Caco-2 (cell line): ENCODE measurements at regions not wholly inside any gene's neighbourhood (a gene's known extent, or its start where the extent isn't known, plus 50 kb on each side); places are given as distances from the start of the nearest gene placed in this dataset.

Experiments
- BruUV-seq: library from RNA; stranded (reverse); fragments of 400-500 nt; replicated peaks from 2 replicates; lab custom pipeline; 2021; lab: Mats Ljungman, UMichigan
- CTCF ChIA-PET: fragments of 300-600 bp; sonication (Branson Sonifier 250); formaldehyde crosslinking; loops from one replicate; lab custom pipeline; 2022; ENCODE audit warnings: antibody characterized with exemption; lab: Charles Lee
- POLR2A ChIA-PET: fragments of 300-600 bp; sonication (Branson Sonifier 250); formaldehyde crosslinking; loops from one replicate; lab custom pipeline; 2022; ENCODE audit warnings: antibody characterized with exemption; lab: Charles Lee
- DNase-seq, 2 experiments: peaks; one replicate each; pipeline versions ENCODE4 v3.0.0 to v3.0.0-alpha.2; 2020 to 2022
- H3K27me3 ChIP-seq: replicated peaks from 2 replicates; pipeline ENCODE4 v1.6.0; 2011; ENCODE audit warnings: low read length; ENCODE audit not compliant: control insufficient read depth, insufficient read depth
- H3K36me3 ChIP-seq: 2 replicates; pipeline ENCODE4 v1.5.1; 2011; ENCODE audit warnings: low read length; ENCODE audit not compliant: control insufficient read depth, insufficient read depth
- H3K4me1 ChIP-seq: fragments of 250-450 bp; sonication (Bioruptor Pico); 2 replicates; pipeline ENCODE4 v1.5.1; 2020; ENCODE audit warnings: mild to moderate bottlenecking
- H3K4me3 ChIP-seq: 2 replicates; pipeline ENCODE4 v1.5.1; 2011; ENCODE audit warnings: low read depth, mild to moderate bottlenecking, control low read depth, low read length
- H3K9me3 ChIP-seq: fragments of 250-450 bp; sonication (Bioruptor Pico); 2 replicates; pipeline ENCODE4 v1.5.1; 2020; ENCODE audit warnings: mild to moderate bottlenecking, moderate library complexity
- H3K27ac Mint-ChIP-seq: one replicate; pipeline ENCODE4 v1.8.0; 2022; ENCODE audit warnings: mixed read lengths; ENCODE audit not compliant: unreplicated experiment
- H3K27me3 Mint-ChIP-seq: one replicate; pipeline ENCODE4 v1.8.0; 2022; ENCODE audit warnings: mixed read lengths; ENCODE audit not compliant: insufficient read depth, unreplicated experiment
- H3K36me3 Mint-ChIP-seq: one replicate; pipeline ENCODE4 v1.8.0; 2022; ENCODE audit warnings: mild to moderate bottlenecking, mixed read lengths; ENCODE audit not compliant: insufficient read depth, unreplicated experiment
- H3K4me1 Mint-ChIP-seq: one replicate; pipeline ENCODE4 v1.8.0; 2022; ENCODE audit warnings: low read depth, mixed read lengths; ENCODE audit not compliant: unreplicated experiment
- H3K4me3 Mint-ChIP-seq: one replicate; pipeline ENCODE4 v1.8.0; 2022; ENCODE audit warnings: mild to moderate bottlenecking, moderate library complexity, mixed read lengths; ENCODE audit not compliant: unreplicated experiment
- H3K9me3 Mint-ChIP-seq: one replicate; pipeline ENCODE4 v1.8.0; 2022; ENCODE audit warnings: mixed read lengths; ENCODE audit not compliant: unreplicated experiment
- intact Hi-C: fragments of 100-400 bp; cut with micrococcal nuclease; formaldehyde crosslinking; loops from one replicate; pipeline ENCODE4 v1.10.0; 2022; ENCODE audit not compliant: unreplicated experiment
- TF ChIP-seq, protein P1 (sequence below), 2 experiments: fragments of 200-600 bp in 1 of 2; IDR thresholded peaks; 1 replicate in 1 of 2; 2 replicates in 1 of 2; pipeline versions ENCODE4 v1.5.1 to v1.8.0; 2011 to 2022; ENCODE audit warnings: antibody characterized with exemption in 1 of 2, control low read depth in 1 of 2, inconsistent platforms in 1 of 2, low read depth in 1 of 2, low read length in 1 of 2, mild to moderate bottlenecking in 1 of 2, moderate library complexity in 1 of 2; ENCODE audit not compliant: insufficient read depth in 1 of 2, severe bottlenecking in 1 of 2, unreplicated experiment in 1 of 2

DNA sequence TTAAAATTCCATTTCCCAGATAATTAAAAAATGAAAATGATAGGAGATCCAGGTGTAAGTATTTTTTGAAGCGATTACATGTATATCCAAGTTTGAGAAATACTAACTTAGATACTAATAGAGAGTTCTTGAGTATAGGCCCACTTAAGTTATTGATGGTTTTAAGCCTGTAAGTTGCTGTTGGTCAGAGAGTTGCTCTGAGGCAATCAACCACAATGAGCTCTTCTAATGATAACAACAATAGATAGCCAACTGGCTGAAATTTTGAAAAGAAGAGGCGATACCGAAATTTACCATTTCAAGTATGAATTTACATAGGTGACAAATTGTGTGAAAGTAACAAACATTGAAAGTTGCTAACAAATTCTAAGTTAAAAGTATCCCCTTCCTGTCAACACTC is 209.5 kb downstream of the MANEA start:
- Mint-ChIP-seq H3K36me3 (no peaks in the 10 kb centered on the region), H3K9me3 (peaks cover 9% of the 10 kb centered on the region), H3K4me1 (no peaks in the 10 kb centered on the region), H3K27me3 (no peaks in the 10 kb centered on the region), H3K4me3 (no peak overlapping the region), H3K27ac (no peak overlapping the region)
- Histone ChIP-seq H3K4me1 (peaks cover 38% of the 10 kb centered on the region), H3K36me3 (no peaks in the 10 kb centered on the region; the same call in 1 of the 2 replicates), H3K4me3 (no peak overlapping the region), H3K27me3 (no peaks in the 10 kb centered on the region), H3K9me3 (no peaks in the 10 kb centered on the region)
- intact Hi-C loops = no loop called here
- TF ChIP-seq, protein P1, sequence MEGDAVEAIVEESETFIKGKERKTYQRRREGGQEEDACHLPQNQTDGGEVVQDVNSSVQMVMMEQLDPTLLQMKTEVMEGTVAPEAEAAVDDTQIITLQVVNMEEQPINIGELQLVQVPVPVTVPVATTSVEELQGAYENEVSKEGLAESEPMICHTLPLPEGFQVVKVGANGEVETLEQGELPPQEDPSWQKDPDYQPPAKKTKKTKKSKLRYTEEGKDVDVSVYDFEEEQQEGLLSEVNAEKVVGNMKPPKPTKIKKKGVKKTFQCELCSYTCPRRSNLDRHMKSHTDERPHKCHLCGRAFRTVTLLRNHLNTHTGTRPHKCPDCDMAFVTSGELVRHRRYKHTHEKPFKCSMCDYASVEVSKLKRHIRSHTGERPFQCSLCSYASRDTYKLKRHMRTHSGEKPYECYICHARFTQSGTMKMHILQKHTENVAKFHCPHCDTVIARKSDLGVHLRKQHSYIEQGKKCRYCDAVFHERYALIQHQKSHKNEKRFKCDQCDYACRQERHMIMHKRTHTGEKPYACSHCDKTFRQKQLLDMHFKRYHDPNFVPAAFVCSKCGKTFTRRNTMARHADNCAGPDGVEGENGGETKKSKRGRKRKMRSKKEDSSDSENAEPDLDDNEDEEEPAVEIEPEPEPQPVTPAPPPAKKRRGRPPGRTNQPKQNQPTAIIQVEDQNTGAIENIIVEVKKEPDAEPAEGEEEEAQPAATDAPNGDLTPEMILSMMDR (IDR thresholded peaks at IDR 0.05; ENCODE audit: insufficient read depth in 1 of 2, low read depth in 1 of 2, low read length in 1 of 2, severe bottlenecking in 1 of 2, unreplicated experiment in 1 of 2) = no peak
- ChIA-PET CTCF (no interaction called here), POLR2A (no interaction called here)
- no TSS peak for BruUV-seq
- no peak for DNase-seq

GRCh38 chr6:95790787-95791186 is 213.5 kb downstream of the MANEA start:
- H3K27me3 ChIP-seq = no peaks in the 10 kb centered on the region
- POLR2A ChIA-PET = no interaction called here
- BruUV-seq = no TSS peak
- peaks cover 29% of the 10 kb centered on the region for H3K4me1 ChIP-seq
- H3K9me3 ChIP-seq = no peaks in the 10 kb centered on the region
- intact Hi-C loops = loop anchor here (2.0 kb wide), 1 partner anchor 14 kb away; no protein-coding TSS in a partner anchor
- CTCF ChIA-PET = no interaction called here
- Mint-ChIP-seq H3K4me1 (no peaks in the 10 kb centered on the region), H3K27me3 (no peaks in the 10 kb centered on the region), H3K9me3 (peaks cover 36% of the 10 kb centered on the region), H3K27ac (peak overlapping the region; percentile 48), H3K4me3 (no peak overlapping the region), H3K36me3 (no peaks in the 10 kb centered on the region)
- no peaks in the 10 kb centered on the region; the same call in 1 of the 2 replicates for H3K36me3 ChIP-seq
- no peak overlapping the region for H3K4me3 ChIP-seq
- DNase-seq = no peak
- TF ChIP-seq, protein P1 (IDR thresholded peaks at IDR 0.05; ENCODE audit: insufficient read depth in 1 of 2, low read depth in 1 of 2, low read length in 1 of 2, severe bottlenecking in 1 of 2, unreplicated experiment in 1 of 2) = no peak

- Mint-ChIP-seq H3K27ac (no peak overlapping the region), H3K4me3 (no peak overlapping the region), H3K36me3 (no peaks in the 10 kb centered on the region), H3K4me1 (no peaks in the 10 kb centered on the region), H3K9me3 (peaks cover 42% of the 10 kb centered on the region), H3K27me3 (no peaks in the 10 kb centered on the region)
- intact Hi-C loops = no loop called here
- Histone ChIP-seq H3K4me3 (no peak overlapping the region), H3K9me3 (no peaks in the 10 kb centered on the region), H3K27me3 (no peaks in the 10 kb centered on the region), H3K36me3 (no peaks in the 10 kb centered on the region; the same call in 1 of the 2 replicates), H3K4me1 (peaks cover 16% of the 10 kb centered on the region)
- ChIA-PET POLR2A (no interaction called here), CTCF (no interaction called here)
- TF ChIP-seq, protein P1 (IDR thresholded peaks at IDR 0.05; ENCODE audit: insufficient read depth in 1 of 2, low read depth in 1 of 2, low read length in 1 of 2, severe bottlenecking in 1 of 2, unreplicated experiment in 1 of 2) = no peak
- DNase-seq = no peak
- BruUV-seq = no TSS peak
These were observed 217.4 kb downstream of the MANEA start for GRCh38 chr6:95794749-95795148.
